ENCODE measurements at regions not wholly inside any gene's neighbourhood (a gene's known extent, or its start where the extent isn't known, plus 50 kb on each side); places are given as distances from the start of the nearest gene placed in this dataset.

DNA sequence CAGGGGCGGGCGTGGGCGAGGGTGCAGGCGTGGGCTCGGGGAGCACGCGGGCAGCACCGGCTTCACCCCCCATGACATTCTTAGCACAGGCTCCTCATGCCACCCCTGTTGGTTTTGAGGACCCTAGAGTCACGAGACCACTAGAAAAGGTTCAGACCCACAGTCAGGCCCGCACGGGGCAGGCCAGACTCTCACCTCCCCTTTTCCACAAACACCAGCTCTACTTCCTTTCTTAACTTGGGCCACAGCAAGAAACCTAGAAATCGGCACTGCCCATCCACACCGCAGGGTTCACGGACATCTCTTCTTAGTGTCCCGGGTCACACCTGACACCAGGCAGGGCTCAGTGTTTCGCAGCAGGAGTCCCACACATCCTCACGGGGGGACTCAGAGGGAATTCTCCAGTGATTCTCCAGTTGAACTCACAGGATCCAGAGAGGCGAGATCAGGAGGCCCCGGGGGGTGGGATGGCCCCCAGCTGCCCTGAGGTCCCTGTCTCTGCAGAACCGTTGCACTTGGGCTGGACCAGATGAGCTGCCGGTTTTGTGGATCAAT lies 52.0 kb downstream of the JAKMIP3 start:
- TF ChIP-seq CC2D1A (CRISPR knock-in tag; IDR thresholded peaks at IDR 0.05) (no peak), POLR2A (IDR thresholded peaks at IDR 0.05; ENCODE audit: insufficient read depth in 1 of 2, low read depth in 2 of 2, low read length in 2 of 2) (no peak), NFRKB (IDR thresholded peaks at IDR 0.05) (no peak), SNRNP70 (IDR thresholded peaks at IDR 0.05; ENCODE audit: low read depth, low read length) (no peak), CBX5 (CRISPR knock-in tag; IDR thresholded peaks at IDR 0.05; ENCODE audit: borderline replicate concordance) (no peak)
- TF ChIP-seq, protein P1, sequence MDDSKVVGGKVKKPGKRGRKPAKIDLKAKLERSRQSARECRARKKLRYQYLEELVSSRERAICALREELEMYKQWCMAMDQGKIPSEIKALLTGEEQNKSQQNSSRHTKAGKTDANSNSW (CRISPR knock-in tag; IDR thresholded peaks at IDR 0.05; ENCODE audit: borderline replicate concordance), result no peak
- TF ChIP-seq, protein P2, sequence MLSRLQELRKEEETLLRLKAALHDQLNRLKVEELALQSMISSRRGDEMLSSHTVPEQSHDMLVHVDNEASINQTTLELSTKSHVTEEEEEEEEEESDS (CRISPR knock-in tag; IDR thresholded peaks at IDR 0.05; ENCODE audit: borderline replicate concordance), result no peak
- TF ChIP-seq, protein P3, sequence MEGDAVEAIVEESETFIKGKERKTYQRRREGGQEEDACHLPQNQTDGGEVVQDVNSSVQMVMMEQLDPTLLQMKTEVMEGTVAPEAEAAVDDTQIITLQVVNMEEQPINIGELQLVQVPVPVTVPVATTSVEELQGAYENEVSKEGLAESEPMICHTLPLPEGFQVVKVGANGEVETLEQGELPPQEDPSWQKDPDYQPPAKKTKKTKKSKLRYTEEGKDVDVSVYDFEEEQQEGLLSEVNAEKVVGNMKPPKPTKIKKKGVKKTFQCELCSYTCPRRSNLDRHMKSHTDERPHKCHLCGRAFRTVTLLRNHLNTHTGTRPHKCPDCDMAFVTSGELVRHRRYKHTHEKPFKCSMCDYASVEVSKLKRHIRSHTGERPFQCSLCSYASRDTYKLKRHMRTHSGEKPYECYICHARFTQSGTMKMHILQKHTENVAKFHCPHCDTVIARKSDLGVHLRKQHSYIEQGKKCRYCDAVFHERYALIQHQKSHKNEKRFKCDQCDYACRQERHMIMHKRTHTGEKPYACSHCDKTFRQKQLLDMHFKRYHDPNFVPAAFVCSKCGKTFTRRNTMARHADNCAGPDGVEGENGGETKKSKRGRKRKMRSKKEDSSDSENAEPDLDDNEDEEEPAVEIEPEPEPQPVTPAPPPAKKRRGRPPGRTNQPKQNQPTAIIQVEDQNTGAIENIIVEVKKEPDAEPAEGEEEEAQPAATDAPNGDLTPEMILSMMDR (CRISPR knock-in tag; IDR thresholded peaks at IDR 0.05), result no peak
- TF ChIP-seq, protein P4, sequence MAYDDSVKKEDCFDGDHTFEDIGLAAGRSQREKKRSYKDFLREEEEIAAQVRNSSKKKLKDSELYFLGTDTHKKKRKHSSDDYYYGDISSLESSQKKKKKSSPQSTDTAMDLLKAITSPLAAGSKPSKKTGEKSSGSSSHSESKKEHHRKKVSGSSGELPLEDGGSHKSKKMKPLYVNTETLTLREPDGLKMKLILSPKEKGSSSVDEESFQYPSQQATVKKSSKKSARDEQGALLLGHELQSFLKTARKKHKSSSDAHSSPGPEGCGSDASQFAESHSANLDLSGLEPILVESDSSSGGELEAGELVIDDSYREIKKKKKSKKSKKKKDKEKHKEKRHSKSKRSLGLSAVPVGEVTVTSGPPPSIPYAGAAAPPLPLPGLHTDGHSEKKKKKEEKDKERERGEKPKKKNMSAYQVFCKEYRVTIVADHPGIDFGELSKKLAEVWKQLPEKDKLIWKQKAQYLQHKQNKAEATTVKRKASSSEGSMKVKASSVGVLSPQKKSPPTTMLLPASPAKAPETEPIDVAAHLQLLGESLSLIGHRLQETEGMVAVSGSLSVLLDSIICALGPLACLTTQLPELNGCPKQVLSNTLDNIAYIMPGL (CRISPR knock-in tag; IDR thresholded peaks at IDR 0.05; ENCODE audit: borderline replicate concordance in 1 of 2, low read depth in 1 of 2), result no peak

Measured in HepG2 (cell line).